GM12878 (cell line): ENCODE measurements at regions not wholly inside any gene's neighbourhood (a gene's known extent, or its start where the extent isn't known, plus 50 kb on each side); places are given as distances from the start of the nearest gene placed in this dataset.

Source experiments
- ATAC-seq: fragments of 200-7000 bp; cut with Tn5 transposase; 3 replicates; pipeline ENCODE4 v1.9.1; 2020; ENCODE audit warnings: mild to moderate bottlenecking, moderate library complexity
- BruUV-seq: library from RNA; stranded (reverse); fragments of 400-500 nt; replicated peaks from 2 replicates; lab custom pipeline; 2021; lab: Mats Ljungman, UMichigan
- CTCF ChIA-PET: fragments of 300-600 bp; sonication (Branson Sonifier 250); formaldehyde crosslinking; extraction: SDS; loops from one replicate; lab custom pipeline; 2021; ENCODE audit warnings: inconsistent platforms; lab: Yijun Ruan, JAX
- POLR2A ChIA-PET: fragments of 350-600 bp; formaldehyde crosslinking; extraction: SDS; loops from one replicate; lab custom pipeline; 2021; ENCODE audit warnings: inconsistent platforms; lab: Charles Lee
- RAD21 ChIA-PET: fragments of 300-600 bp; sonication (Branson Sonifier 250); formaldehyde crosslinking; loops from one replicate; lab custom pipeline; 2023; ENCODE audit warnings: antibody characterized with exemption; ENCODE audit not compliant: unreplicated experiment; lab: Charles Lee
- SMC1A ChIA-PET: fragments of 300-600 bp; sonication (Branson Sonifier 250); formaldehyde crosslinking; loops from one replicate; lab custom pipeline; 2023; ENCODE audit not compliant: unreplicated experiment, uncharacterized antibody; lab: Charles Lee
- DNase-seq: peaks from one replicate; pipeline ENCODE4 v3.0.0-alpha.2; 2011; ENCODE audit warnings: low read depth, low spot score
- FAIRE-seq: peaks from 3 replicates; lab custom pipeline; 2011; peaks lifted over from hg19 to GRCh38; lab: Jason Lieb, UNC
- H2AFZ ChIP-seq: 2 replicates; pipeline ENCODE4 v1.6.0; 2011; ENCODE audit warnings: low read depth, low read length, control low read depth; ENCODE audit not compliant: control insufficient read depth
- H3K27ac ChIP-seq: 2 replicates; pipeline ENCODE4 v1.5.1; 2011; ENCODE audit warnings: control low read depth; ENCODE audit not compliant: control insufficient read depth, insufficient read depth
- H3K27me3 ChIP-seq, 2 experiments: replicated peaks in 1 of 2; 2 replicates each; pipeline versions ENCODE4 v1.6.0 to v1.6.1; 2011; ENCODE audit warnings: low read length in 1 of 2; ENCODE audit not compliant: control insufficient read depth in 2 of 2, insufficient read depth in 2 of 2
- H3K36me3 ChIP-seq, 2 experiments: 2 replicates each; pipeline ENCODE4 v1.5.1; 2011; ENCODE audit warnings: low read length in 1 of 2; ENCODE audit not compliant: control insufficient read depth in 2 of 2, insufficient read depth in 2 of 2
- H3K4me1 ChIP-seq: 2 replicates; pipeline ENCODE4 v1.6.1; 2011; ENCODE audit warnings: mild to moderate bottlenecking, low read length, moderate library complexity, mixed read lengths; ENCODE audit not compliant: control insufficient read depth, insufficient read depth
- H3K4me2 ChIP-seq: 2 replicates; pipeline ENCODE4 v1.6.0; 2011; ENCODE audit warnings: control low read depth; ENCODE audit not compliant: control insufficient read depth, insufficient read depth
- H3K4me3 ChIP-seq: fragments of 200-600 bp; sonication (generic); 2 replicates; pipeline ENCODE4 v1.5.1; 2016
- H3K79me2 ChIP-seq: 2 replicates; pipeline ENCODE4 v1.6.0; 2011; ENCODE audit warnings: low read length; ENCODE audit not compliant: control insufficient read depth, insufficient read depth
- H3K9ac ChIP-seq: 2 replicates; pipeline ENCODE4 v1.8.0; 2011; ENCODE audit warnings: low read length, control low read depth, mixed read lengths; ENCODE audit not compliant: control insufficient read depth, insufficient read depth
- H3K9me3 ChIP-seq: replicated peaks from 3 replicates; pipeline ENCODE4 v1.5.1; 2011; ENCODE audit warnings: mild to moderate bottlenecking, low read length; ENCODE audit not compliant: control insufficient read depth, insufficient read depth
- H4K20me1 ChIP-seq: 2 replicates; pipeline ENCODE4 v1.6.0; 2011; ENCODE audit not compliant: control insufficient read depth, insufficient read depth
- BACH1 ChIP-seq: fragments of 450-650 bp; IDR thresholded peaks from 2 replicates; pipeline ENCODE4 v1.6.1; 2017; ENCODE audit warnings: mild to moderate bottlenecking, borderline replicate concordance
- JUNB ChIP-seq: IDR thresholded peaks from 2 replicates; pipeline ENCODE4 v1.6.1; 2016; ENCODE audit warnings: antibody characterized with exemption, mild to moderate bottlenecking
- MEF2A ChIP-seq: IDR thresholded peaks from 2 replicates; pipeline ENCODE4 v1.6.1; 2011; ENCODE audit warnings: low read depth, mild to moderate bottlenecking, low read length, moderate library complexity; ENCODE audit not compliant: insufficient read depth
- MEF2B ChIP-seq: fragments of 450-650 bp; IDR thresholded peaks from 2 replicates; pipeline ENCODE4 v1.6.1; 2018; ENCODE audit warnings: mild to moderate bottlenecking, moderate library complexity; ENCODE audit not compliant: partially characterized antibody, poor library complexity, severe bottlenecking
- MTA2 ChIP-seq: fragments of 450-650 bp; IDR thresholded peaks from 2 replicates; pipeline ENCODE4 v1.6.1; 2016; ENCODE audit warnings: low read depth, mild to moderate bottlenecking, moderate library complexity
- RAD21 ChIP-seq: IDR thresholded peaks from 2 replicates; pipeline ENCODE4 v1.6.1; 2011; ENCODE audit warnings: mild to moderate bottlenecking, low read depth, low read length, moderate library complexity; ENCODE audit not compliant: insufficient read depth
- RCOR1 ChIP-seq: conservative IDR thresholded peaks from 2 replicates; pipeline ENCODE4 v1.6.1; 2012; ENCODE audit warnings: low read depth, low read length, improper control_type of control experiment
- TCF7 ChIP-seq: IDR thresholded peaks from 2 replicates; pipeline ENCODE4 v1.6.1; 2014; ENCODE audit warnings: antibody characterized with exemption, borderline replicate concordance
- ZNF274 ChIP-seq: IDR thresholded peaks from one replicate; pipeline ENCODE4 v1.8.0; 2011; ENCODE audit not compliant: insufficient read length, insufficient read depth
- WGBS: methylation state at CpG from one replicate; pipeline ENCODE4 v1.1.6; 2016; ENCODE audit warnings: low lambda C conversion rate; ENCODE audit not compliant: insufficient replicate concordance, insufficient coverage; ENCODE audit errors: missing lambda C conversion rate; 5-methylcytosine and 5-hydroxymethylcytosine counted together
- in situ Hi-C: fragments of 300-500 bp; cut with MboI; formaldehyde crosslinking; loops from 9 replicates; pipeline ENCODE4 v1.14.3; 2018; ENCODE audit warnings: mixed read lengths
- intact Hi-C: fragments of 100-400 bp; cut with micrococcal nuclease; formaldehyde crosslinking; loops from one replicate; pipeline ENCODE4 v1.14.2; 2022; ENCODE audit not compliant: unreplicated experiment

GRCh38 chr1:87201768-87202167, 126.9 kb upstream of the LMO4 start:
- Histone ChIP-seq H4K20me1 (no peaks in the 10 kb centered on the region), H3K9me3 (no peaks in the 10 kb centered on the region), H3K27me3 (no peaks in the 10 kb centered on the region; a peak in 2 of 4 replicates), H3K36me3 (no peaks in the 10 kb centered on the region), H3K4me2 (no peak overlapping the region), H3K4me1 (peaks cover 12% of the 10 kb centered on the region), H2AFZ (no peak overlapping the region), H3K79me2 (no peaks in the 10 kb centered on the region), H3K4me3 (no peak overlapping the region), H3K27ac (no peak overlapping the region), H3K9ac (no peak overlapping the region)
- FAIRE-seq = no peak
- intact Hi-C loops (loop anchor here (2.0 kb wide), 1 partner anchor 51 kb away; no protein-coding TSS in a partner anchor), in situ Hi-C loops (no loop called here)
- ChIA-PET POLR2A (no interaction called here), SMC1A (interaction anchor here (1.2 kb wide), 1 partner anchor 55 kb away, joined by 3 read pairs; no protein-coding TSS in a partner anchor), RAD21 (interaction anchor here (2.3 kb wide), 1 partner anchor 23 kb away, joined by 9 read pairs; no protein-coding TSS in a partner anchor), CTCF (no interaction called here)
- ATAC-seq = no peak
- 91% methylated on average over 9 of the region's 9 CpGs for WGBS
- no TSS peak for BruUV-seq
- no peak for DNase-seq
- no peak for TF ChIP-seq RCOR1

GRCh38 chr1:87202451-87202850, 126.2 kb upstream of the LMO4 start:
- TF ChIP-seq BACH1 = no peak
- TF ChIP-seq MTA2 = no peak
- TF ChIP-seq TCF7 = no peak
- TF ChIP-seq RAD21 = no peak
- no peak for TF ChIP-seq MEF2B
- no peak for TF ChIP-seq ZNF274
- TF ChIP-seq JUNB = no peak
- TF ChIP-seq MEF2A = no peak
- H3K4me2 ChIP-seq = peak overlapping the region; percentile 69
- no peaks in the 10 kb centered on the region for H3K79me2 ChIP-seq
- FAIRE-seq = no peak
- POLR2A ChIA-PET = interaction anchor here (1.0 kb wide), 1 partner anchor 49 kb away, joined by 3 read pairs; no protein-coding TSS in a partner anchor
- H3K36me3 ChIP-seq = no peaks in the 10 kb centered on the region
- H3K27me3 ChIP-seq = no peaks in the 10 kb centered on the region; a peak in 2 of 4 replicates
- no peaks in the 10 kb centered on the region for H3K9me3 ChIP-seq
- H3K4me1 ChIP-seq = peaks cover 12% of the 10 kb centered on the region
- in situ Hi-C loops (no loop called here), intact Hi-C loops (loop anchor here (2.0 kb wide), 1 partner anchor 52 kb away; no protein-coding TSS in a partner anchor)
- CTCF ChIA-PET = interaction anchor here (1.0 to 1.4 kb wide), 2 partner anchors 48 to 158 kb away, joined by 3 read pairs; no protein-coding TSS in a partner anchor
- no TSS peak for BruUV-seq
- ATAC-seq = no peak; the same call in 2 of the 3 replicates
- DNase-seq = no peak
- no peak overlapping the region for H2AFZ ChIP-seq
- RAD21 ChIA-PET = interaction anchor here (1.2 to 2.3 kb wide), 2 partner anchors 22 to 48 kb away, joined by 4 to 9 read pairs; no protein-coding TSS in a partner anchor
- no peaks in the 10 kb centered on the region for H4K20me1 ChIP-seq
- no peak overlapping the region for H3K27ac ChIP-seq
- SMC1A ChIA-PET = interaction anchor here (0.8 to 1.7 kb wide), 4 partner anchors 29 to 132 kb away, joined by 3 to 7 read pairs (median 4); no protein-coding TSS in a partner anchor
- 78% methylated on average over 12 of the region's 12 CpGs for WGBS
- H3K4me3 ChIP-seq = no peak overlapping the region; the same call in 1 of the 2 replicates
- no peak overlapping the region for H3K9ac ChIP-seq
